ENCODE measurements at regions not wholly inside any gene's neighbourhood (a gene's known extent, or its start where the extent isn't known, plus 50 kb on each side); places are given as distances from the start of the nearest gene placed in this dataset.

GRCh38 chr4:114495471-114495928 lies 103.1 kb upstream of the UGT8 start (continued):
- TF ChIP-seq, protein P1, sequence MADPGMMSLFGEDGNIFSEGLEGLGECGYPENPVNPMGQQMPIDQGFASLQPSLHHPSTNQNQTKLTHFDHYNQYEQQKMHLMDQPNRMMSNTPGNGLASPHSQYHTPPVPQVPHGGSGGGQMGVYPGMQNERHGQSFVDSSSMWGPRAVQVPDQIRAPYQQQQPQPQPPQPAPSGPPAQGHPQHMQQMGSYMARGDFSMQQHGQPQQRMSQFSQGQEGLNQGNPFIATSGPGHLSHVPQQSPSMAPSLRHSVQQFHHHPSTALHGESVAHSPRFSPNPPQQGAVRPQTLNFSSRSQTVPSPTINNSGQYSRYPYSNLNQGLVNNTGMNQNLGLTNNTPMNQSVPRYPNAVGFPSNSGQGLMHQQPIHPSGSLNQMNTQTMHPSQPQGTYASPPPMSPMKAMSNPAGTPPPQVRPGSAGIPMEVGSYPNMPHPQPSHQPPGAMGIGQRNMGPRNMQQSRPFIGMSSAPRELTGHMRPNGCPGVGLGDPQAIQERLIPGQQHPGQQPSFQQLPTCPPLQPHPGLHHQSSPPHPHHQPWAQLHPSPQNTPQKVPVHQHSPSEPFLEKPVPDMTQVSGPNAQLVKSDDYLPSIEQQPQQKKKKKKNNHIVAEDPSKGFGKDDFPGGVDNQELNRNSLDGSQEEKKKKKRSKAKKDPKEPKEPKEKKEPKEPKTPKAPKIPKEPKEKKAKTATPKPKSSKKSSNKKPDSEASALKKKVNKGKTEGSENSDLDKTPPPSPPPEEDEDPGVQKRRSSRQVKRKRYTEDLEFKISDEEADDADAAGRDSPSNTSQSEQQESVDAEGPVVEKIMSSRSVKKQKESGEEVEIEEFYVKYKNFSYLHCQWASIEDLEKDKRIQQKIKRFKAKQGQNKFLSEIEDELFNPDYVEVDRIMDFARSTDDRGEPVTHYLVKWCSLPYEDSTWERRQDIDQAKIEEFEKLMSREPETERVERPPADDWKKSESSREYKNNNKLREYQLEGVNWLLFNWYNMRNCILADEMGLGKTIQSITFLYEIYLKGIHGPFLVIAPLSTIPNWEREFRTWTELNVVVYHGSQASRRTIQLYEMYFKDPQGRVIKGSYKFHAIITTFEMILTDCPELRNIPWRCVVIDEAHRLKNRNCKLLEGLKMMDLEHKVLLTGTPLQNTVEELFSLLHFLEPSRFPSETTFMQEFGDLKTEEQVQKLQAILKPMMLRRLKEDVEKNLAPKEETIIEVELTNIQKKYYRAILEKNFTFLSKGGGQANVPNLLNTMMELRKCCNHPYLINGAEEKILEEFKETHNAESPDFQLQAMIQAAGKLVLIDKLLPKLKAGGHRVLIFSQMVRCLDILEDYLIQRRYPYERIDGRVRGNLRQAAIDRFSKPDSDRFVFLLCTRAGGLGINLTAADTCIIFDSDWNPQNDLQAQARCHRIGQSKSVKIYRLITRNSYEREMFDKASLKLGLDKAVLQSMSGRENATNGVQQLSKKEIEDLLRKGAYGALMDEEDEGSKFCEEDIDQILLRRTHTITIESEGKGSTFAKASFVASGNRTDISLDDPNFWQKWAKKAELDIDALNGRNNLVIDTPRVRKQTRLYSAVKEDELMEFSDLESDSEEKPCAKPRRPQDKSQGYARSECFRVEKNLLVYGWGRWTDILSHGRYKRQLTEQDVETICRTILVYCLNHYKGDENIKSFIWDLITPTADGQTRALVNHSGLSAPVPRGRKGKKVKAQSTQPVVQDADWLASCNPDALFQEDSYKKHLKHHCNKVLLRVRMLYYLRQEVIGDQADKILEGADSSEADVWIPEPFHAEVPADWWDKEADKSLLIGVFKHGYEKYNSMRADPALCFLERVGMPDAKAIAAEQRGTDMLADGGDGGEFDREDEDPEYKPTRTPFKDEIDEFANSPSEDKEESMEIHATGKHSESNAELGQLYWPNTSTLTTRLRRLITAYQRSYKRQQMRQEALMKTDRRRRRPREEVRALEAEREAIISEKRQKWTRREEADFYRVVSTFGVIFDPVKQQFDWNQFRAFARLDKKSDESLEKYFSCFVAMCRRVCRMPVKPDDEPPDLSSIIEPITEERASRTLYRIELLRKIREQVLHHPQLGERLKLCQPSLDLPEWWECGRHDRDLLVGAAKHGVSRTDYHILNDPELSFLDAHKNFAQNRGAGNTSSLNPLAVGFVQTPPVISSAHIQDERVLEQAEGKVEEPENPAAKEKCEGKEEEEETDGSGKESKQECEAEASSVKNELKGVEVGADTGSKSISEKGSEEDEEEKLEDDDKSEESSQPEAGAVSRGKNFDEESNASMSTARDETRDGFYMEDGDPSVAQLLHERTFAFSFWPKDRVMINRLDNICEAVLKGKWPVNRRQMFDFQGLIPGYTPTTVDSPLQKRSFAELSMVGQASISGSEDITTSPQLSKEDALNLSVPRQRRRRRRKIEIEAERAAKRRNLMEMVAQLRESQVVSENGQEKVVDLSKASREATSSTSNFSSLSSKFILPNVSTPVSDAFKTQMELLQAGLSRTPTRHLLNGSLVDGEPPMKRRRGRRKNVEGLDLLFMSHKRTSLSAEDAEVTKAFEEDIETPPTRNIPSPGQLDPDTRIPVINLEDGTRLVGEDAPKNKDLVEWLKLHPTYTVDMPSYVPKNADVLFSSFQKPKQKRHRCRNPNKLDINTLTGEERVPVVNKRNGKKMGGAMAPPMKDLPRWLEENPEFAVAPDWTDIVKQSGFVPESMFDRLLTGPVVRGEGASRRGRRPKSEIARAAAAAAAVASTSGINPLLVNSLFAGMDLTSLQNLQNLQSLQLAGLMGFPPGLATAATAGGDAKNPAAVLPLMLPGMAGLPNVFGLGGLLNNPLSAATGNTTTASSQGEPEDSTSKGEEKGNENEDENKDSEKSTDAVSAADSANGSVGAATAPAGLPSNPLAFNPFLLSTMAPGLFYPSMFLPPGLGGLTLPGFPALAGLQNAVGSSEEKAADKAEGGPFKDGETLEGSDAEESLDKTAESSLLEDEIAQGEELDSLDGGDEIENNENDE (IDR thresholded peaks at IDR 0.05; ENCODE audit: insufficient replicate concordance, low read length), result peak; percentile 20
- TF ChIP-seq POU5F1 (IDR thresholded peaks at IDR 0.05; ENCODE audit: low read depth, low read length) (peak; percentile 87), FOSL1 (IDR thresholded peaks at IDR 0.05; ENCODE audit: insufficient read depth, low read depth, low read length) (no peak), CEBPB (IDR thresholded peaks at IDR 0.05; ENCODE audit: low read depth, low read length) (no peak), ATF3 (IDR thresholded peaks at IDR 0.05; ENCODE audit: insufficient read depth, low read depth, low read length) (no peak), RNF2 (IDR thresholded peaks at IDR 0.05; ENCODE audit: borderline replicate concordance, low read depth, low read length, missing control alignments, poor library complexity, severe bottlenecking) (no peak), RAD21 (IDR thresholded peaks at IDR 0.05 in 1 of 2, conservative IDR thresholded peaks at IDR 0.05 in 1 of 2; ENCODE audit: low read depth in 2 of 2, low read length in 2 of 2) (0 out of 4 replicates have a peak, but pooled peaks of 1 of the 2 experiments have one; percentile 4), TAF1 (IDR thresholded peaks at IDR 0.05; ENCODE audit: low read depth, low read length) (0 out of 2 replicates have a peak, but pooled peaks have one; percentile 27), JUN (IDR thresholded peaks at IDR 0.05; ENCODE audit: low read depth, low read length) (0 out of 2 replicates have a peak, but pooled peaks have one; percentile 16), POLR2AphosphoS5 (IDR thresholded peaks at IDR 0.05; ENCODE audit: low read depth, low read length) (no peak)

Measured in H1 (cell line).